ENCODE measurements at regions not wholly inside any gene's neighbourhood (a gene's known extent, or its start where the extent isn't known, plus 50 kb on each side); places are given as distances from the start of the nearest gene placed in this dataset.
"Not testable (repeated sequence)": the region's sequence is repeated elsewhere in the genome, so short reads cannot be mapped to it uniquely, and the experiment has no call there.

DNA sequence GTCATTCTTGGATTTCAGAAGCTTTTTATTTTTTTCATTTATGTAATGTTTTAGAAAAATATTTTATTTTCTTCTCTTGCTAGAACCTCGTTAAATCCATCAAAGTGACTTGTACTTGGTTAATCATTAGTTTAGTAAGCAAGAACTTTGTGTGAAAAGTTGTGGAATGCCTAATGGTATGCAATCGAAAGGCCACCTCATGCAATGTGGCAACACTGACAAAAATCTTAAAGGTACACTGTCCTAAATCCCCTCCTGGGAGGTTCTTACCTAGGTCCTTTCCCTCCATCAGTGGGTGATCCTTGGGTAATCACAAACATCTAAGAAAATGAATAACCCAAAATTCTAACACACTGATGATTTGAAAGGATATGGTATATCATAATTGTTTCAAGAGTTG is 304.2 kb downstream of the DNAH5 start:
- no peak for DNase-seq (ENCODE audit: low read depth in 2 of 3, low spot score in 2 of 3)

DNA sequence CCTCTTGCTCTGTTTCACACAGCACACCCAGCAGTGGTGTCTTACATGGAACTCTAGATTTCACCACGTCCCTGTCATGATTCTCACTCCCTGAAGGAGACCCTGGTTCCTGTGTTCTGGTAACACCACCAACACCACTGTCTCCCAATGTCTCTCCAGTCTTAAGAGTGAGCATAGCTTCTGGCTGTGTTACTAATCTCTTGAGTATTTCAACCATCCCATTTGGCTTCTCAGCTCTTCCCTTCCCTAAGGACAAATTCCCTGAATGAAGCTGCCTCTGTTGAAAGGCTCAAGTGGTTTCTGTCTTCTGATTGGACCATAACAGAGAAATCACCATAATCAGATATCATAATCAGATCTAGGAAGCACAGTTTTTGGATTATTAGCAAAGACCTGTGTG is 311.8 kb downstream of the DNAH5 start:
- no peak for DNase-seq (ENCODE audit: low read depth in 2 of 3, low spot score in 2 of 3)

DNA sequence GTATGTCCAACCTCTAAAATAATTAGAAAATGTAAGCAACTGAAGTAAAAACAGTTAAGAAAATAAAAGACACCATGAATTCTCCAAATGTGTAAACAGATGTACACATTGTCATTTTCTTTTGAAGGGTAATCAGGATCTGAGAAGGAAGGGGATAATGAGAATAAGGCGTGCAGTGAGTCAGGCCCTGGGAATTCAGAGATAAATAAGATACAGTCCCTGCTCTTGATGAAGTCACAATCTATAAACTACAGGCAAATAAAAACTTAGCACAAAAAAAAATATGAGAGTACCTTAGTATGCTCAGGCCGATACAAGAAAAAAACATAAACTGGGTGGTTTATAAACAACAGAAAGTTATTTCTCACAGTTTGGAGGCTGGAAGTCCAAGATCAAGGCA is 315.3 kb downstream of the DNAH5 start:
- no peak for DNase-seq (ENCODE audit: low read depth in 2 of 3, low spot score in 2 of 3)

DNA sequence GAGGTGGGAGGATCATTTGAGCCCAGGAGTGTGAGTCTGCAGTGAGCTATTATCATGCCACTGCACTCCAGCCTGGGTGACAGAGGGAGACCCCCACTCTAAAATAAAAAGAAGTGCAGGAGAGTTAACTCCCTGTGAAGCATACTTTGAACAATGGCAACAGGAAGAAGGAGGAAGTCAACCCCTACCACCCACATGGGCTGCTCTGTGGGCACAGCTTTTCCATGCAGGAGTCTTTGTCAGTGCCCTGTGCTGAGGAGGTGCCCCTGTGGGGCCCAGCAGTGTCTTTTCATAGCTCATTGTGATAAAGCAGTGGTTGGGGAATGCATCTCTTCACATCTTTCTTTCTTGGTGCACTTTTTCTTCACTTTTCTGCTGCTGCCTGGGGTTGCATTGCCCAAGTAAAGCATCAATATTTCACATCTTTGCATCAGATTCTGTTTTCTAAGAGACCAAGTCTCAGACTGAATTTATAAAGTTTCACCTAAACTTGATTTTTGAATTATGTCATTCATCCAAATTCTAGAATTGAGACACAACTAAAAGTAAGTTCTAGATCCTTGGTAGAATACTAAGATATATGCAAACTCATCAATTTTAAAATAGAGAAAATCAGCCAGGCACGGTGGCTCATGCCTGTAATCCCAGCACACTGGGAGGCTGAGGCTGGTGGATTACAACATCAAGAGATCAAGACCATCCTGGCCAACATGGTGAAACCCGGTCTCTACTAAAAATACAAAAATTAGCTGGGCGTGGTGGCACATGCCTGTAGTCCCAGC is 316.6 kb downstream of the DNAH5 start:
- no peak for DNase-seq (ENCODE audit: low read depth in 2 of 3, low spot score in 2 of 3)

DNA sequence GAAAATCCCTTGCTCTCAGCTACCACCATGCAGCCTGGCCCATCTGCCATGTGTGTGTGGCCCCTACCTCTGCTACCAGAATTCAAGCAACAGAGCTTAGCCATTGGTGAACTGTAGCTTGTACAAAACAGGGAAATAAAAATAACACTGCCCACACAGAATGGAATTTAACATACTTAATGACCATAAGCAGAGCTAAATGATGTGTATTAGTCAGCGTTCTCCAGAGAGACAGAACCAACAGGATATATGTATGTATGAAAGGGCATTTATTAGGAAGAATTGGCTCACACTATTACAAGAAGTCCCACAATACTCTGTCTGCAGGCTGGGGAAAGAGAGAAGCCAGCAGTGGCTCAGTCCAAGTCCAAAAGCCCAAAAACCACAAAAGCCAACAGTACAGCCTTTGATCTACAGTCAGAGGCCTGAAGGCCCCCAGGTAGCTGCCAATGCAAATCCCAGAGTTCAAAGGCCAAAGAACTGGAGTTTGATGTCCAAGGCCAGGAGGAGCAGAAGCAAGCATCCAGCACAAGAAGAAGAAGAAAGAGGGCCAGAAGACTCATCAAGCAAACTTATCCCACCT is 318.8 kb downstream of the DNAH5 start:
- DNase-seq (ENCODE audit: low read depth in 2 of 3, low spot score in 2 of 3): no peak

DNA sequence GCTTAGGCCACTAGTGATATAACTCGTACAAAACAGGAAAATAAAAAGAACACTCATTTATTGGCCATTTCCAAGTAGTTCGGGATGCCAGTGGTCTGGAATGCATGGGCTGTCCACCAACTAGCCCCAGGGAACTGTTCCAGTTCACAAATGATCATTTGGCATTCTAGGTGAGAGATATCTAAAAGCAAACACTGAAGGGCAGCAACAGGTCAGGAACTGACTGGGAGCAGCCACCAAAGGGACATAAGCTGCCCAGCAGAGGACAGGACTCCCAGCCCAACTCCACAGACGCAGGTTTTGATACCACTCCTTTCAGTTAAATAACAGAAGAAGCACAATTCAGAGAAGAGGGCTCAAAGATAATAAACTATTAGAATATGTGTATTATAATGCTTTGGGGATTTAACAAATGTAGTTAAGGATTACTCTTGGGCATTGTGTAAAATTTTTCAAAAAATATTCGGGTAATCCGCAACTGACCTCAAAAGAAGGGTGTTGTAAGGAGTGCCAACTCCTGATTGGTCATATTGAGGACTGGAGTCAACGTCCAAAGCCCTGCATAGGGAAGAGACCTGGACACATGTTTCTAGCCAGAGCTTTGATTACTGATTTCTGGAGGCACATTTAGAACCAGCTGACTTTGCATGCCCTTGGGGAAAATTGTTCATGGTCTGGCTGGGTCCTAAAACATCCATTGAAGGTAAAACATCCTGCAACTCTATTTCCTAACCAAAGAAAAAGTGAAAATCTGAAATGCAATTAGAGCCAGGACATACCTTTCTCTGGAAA is 320.0 kb downstream of the DNAH5 start:
- no peak for DNase-seq (ENCODE audit: low read depth in 2 of 3, low spot score in 2 of 3)

DNA sequence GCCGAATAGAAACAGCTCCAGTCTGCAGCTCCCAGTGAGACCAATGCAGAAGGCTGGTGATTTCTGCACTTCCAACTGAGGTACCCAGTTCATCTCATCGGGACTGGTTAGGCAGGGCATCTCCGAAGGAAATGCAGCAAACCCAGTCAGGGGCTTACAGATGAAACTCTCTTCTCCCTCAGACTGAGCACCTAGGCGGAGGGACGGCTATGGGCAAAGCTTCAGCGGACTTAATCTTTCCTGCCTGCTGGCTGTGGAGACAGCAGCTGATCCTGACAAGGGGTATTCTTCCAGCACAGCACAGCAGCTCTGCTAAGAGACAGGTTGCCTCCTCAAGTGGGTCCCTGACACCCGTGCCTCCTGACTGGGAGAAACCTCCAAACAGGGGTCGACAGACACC is 330.9 kb downstream of the DNAH5 start:
- DNase-seq (ENCODE audit: low read depth in 2 of 3, low spot score in 2 of 3): no peak

DNA sequence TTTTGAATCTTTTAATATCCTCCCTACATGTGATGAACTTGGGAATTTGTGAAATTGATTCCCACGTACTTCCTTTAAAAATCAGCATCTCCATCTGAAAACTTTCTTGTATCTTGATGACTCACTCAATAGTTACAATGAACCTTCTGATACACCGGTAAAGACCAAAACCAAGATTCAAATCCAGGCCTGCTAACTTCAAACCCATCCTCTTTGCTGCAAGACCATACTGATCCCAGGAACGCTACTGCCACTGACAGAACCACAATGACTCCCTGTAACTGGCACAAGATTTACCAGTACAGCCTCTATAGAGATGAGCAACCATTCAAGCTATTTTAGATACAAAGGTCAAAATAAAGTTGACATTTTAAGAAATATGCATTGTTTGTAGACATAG is 332.9 kb downstream of the DNAH5 start:
- no peak for DNase-seq (ENCODE audit: low read depth in 2 of 3, low spot score in 2 of 3)

DNA sequence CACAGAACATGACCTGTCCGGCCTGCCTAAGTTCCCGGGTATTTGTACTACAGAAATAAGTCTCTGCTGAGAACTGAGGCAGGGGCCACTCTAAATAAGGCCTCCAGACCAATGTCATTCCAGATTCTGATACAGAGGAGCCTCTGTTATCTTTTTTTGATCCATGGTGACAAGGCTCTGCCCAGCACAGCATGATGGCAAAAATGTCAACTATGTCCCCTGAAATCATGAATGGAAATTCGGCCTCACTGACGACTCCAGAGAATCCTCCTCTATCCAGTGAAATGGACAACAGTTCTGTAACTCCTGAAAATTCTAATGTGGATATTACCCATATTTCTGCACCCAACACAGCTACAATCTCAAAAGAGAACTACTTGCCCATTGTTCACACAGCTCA is 335.0 kb downstream of the DNAH5 start:
- DNase-seq (ENCODE audit: low read depth in 2 of 3, low spot score in 2 of 3): no peak

DNA sequence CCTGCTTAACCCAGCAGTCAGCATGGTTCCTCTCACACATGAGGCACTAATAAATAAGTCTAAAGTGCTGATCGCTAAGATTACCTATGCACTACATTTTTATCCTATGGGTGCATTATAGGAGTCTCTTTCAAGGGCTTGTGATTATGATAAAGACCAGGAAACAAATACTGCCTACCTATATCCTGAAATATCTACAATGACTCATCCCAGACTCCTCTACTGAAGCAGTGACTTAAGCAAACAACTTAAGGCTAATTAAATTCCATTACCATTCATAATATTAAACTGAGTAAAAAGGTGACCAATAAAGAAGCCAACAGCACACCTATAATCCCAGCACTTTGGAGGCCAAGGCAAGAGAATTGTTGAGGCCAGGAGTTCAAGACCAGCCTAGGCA is 338.4 kb downstream of the DNAH5 start:
- no peak for DNase-seq (ENCODE audit: low read depth in 2 of 3, low spot score in 2 of 3)

DNA sequence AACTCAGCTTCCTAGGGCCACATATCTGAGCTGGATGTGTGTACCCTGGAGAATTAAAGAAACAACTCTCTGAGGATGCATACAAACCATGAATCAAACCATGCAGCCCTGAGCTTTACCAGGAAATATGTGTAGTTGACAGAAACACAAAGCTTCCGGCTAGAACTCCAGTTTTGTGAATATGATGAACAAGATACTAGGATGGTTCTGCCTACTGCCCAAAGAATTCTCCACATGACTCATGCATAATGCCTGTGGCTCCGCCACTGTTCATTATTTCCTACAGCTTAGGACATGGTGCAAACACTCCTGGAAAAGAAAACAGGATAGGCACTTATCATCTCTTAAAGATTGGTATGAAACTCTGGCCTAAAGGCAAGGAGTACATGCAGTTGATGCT is 343.4 kb downstream of the DNAH5 start:
- DNase-seq (ENCODE audit: low read depth in 2 of 3, low spot score in 2 of 3): no peak

DNA sequence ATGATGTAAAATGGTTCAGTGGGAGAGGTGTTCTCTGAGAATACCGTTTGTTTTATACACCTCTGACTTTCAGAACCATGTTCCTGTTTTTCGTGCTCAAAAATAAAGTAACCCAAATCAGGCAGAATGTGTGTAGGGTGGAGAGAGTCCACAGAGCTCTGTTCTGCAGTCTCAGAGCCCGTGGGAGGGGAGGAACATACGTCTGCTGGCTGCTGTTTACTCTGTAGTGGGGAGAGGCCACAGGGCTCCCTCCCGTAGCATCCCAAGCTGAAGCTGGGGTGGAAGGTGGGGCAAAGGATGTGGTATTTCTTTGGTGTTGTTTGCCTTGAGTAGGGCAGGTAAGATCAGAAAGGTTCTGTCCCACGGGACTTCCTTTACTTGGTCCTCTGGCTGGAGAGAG is 348.5 kb downstream of the DNAH5 start:
- DNase-seq (ENCODE audit: low read depth in 2 of 3, low spot score in 2 of 3): no peak

DNA sequence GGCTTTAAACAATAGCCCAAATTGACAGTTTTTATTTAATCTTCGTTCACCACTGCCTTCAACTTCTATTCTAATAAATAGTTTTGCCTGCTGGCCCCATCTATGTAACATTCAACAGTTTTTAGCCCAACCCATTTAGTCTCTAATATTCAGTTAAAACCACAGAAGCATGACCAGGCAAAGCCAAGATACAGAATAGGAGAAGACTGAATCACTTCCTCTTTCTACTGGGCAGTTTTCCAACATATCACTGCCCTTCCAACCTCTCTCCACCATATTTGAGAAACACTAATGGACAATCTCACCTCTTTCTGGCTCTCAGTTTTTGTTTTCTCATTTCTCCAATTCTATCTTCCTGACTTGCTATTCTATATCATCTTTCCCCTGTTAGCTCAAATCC is 352.9 kb downstream of the DNAH5 start:
- peak in 2 of 3 donors; percentile 35 to 80 for DNase-seq (ENCODE audit: low read depth in 2 of 3, low spot score in 2 of 3)

DNA sequence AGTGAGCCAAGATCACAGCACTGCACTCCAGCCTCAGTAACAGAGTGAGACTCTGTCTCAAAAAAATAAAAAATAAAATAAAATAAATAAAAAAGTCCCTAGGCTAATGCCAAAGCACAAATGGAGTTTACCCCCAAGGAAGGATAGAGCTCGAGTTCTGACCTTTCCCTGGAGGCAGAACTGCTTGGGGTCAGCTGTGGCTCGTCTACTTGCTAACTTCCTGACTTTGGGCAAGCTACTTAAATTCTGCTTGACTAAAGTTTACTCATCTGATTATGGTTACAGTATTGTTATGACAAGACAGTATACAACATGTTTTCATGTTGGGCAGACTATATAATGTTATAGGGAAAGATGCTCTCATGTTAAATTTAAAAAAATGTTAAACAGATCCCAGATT is 359.2 kb downstream of the DNAH5 start:
- DNase-seq (ENCODE audit: low read depth in 2 of 3, low spot score in 2 of 3): no peak

DNA sequence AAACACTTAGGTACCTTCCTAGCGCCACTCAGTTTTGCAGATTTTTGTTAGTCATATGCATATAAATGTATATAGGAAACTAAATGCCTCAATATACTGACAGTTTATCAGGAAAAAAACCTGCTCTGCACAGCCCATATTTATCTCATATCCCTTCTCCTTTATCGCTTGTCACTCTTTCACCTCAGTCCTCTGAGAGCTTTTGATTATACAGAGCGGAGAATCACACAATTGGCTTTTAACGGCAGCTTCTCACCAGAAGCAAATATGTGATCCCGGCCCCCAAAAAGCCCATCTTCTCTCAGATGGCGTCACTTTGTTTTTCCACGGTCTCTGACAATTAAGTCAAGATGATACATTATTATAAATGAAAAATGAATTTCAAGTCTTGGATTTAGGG is 362.6 kb downstream of the DNAH5 start:
- DNase-seq (ENCODE audit: low read depth in 2 of 3, low spot score in 2 of 3): no peak

DNA sequence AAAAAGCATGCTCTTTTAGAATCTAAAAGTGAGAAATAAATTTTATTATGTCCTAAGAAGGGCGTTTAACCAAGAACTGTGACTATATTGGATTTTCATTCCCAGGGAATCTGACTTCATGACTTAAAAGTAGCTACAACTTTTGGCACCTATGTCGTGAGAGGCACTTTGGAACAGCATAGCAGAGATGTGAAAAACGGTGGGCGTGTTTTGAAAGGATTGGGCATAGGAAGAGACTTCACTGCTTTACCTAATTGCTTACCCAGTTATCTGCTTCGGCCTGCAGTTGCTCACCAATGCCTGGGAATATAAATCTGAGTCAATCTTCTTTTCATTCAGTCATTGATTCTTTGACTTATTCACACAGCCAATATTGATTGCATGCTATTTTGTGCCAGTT is 363.4 kb downstream of the DNAH5 start:
- DNase-seq (ENCODE audit: low read depth in 2 of 3, low spot score in 2 of 3): no peak

DNA sequence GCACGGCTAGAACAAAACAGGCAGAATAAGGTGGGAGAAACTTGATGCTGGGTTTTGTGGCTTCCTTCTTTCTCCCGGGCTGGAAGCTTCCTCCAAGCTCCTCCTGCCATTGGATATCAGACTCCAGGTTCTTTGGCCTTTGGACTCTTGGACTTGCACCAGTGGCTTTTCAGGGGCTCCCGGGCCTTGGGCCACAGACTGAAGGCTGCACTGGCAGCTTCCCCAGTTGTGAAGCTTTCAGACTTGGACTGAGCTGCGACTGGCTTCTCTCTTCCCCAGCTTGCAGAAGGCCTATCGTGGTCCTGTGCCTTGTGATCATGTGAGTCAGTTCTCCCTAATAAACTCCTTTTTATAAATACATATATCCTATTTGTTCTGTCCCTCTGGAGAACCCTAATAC is 364.4 kb downstream of the DNAH5 start:
- DNase-seq (ENCODE audit: low read depth in 2 of 3, low spot score in 2 of 3): no peak

DNA sequence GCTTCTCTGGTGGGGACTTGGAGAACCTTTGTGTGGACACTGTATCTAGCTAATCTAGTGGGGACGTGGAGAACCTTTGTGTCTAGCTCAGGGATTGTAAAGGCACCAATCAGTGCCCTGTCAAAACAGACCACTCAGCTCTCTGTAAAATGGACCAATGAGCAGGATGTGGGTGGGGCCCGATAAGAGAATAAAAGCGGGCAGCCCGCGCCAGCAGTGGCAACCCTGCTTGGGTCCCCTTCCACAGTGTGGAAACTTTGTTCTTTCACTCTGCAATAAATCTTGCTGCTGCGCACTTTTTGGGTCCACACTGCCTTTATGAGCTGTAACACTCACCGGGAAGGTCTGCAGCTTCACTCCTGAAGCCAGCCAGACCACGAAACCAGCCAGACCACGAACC is 365.4 kb downstream of the DNAH5 start:
- not testable (repeated sequence) for DNase-seq (ENCODE audit: low read depth in 2 of 3, low spot score in 2 of 3)

DNA sequence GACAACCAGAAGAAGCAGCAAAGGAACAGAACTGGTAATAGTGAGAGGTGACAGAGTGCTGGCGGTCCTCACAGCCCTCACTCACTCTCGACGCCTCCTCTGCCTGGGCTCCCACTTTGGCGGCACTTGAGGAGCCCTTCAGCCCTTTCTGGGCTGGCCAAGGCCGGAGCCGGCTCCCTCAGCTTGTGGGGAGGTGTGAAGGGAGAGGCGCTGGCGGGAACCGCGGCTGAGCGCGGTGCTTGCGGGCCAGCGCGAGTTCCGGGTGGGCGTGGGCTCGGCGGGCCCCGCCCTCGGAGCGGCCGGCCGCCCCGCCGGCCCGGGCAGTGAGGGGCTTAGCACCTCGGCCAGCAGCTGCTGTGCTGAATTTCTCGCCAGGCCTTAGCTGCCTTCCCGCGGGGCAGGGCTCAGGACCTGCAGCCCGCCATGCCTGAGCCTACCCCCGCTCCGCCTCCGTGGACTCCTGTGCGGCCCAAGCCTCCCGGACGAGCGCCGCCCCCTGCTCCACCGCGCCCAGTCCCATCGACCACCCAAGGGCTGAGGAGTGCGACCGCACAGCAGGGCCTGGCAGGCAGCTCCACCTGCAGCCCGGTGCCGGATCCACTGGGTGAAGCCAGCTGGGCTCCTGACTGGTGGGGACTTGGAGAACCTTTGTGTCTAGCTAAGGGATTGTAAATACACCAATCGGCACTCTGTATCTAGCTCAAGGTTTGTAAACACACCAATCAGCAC is 366.0 kb downstream of the DNAH5 start:
- not testable (repeated sequence) for DNase-seq (ENCODE audit: low read depth in 2 of 3, low spot score in 2 of 3)

DNA sequence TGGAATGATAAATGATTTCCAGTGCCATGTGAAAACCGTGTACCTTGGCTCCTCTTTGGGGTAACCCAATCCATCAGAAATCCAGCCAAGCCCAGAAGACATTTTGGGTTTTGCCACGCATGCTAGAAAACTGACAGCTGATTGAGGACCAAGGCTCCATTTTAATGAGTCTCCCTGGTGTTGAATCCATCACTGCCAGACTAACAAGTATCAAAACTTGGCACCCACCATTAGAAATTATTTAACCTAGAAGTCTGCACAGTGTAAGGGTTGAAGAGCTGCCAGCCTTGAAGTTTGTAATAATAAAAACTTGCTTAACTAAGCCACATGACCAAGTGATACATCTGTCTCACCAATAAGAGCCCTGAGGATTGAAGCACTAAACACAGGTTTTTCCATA is 369.9 kb downstream of the DNAH5 start:
- DNase-seq (ENCODE audit: low read depth in 2 of 3, low spot score in 2 of 3): no peak

DNA sequence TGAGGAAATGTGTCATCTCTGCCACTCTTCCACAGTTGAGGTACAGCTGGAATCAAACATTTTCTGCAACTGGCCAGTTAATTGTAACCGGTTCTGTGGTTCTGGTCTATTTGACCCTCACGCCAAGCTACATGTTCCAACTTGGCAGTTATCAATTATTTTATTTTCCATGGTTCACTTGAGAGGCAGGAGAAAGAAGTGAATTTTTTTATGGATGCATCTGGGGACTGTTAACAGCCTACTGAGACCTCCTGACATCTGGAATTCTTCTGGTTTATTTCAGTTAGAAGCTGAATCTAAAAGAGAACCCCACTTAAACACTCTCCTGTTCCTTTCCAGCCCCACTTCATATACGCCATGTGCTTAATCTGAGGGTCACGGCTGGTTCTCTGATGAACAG is 372.3 kb downstream of the DNAH5 start:
- DNase-seq (ENCODE audit: low read depth in 2 of 3, low spot score in 2 of 3): no peak
